ENCODE measurements at regions not wholly inside any gene's neighbourhood (a gene's known extent, or its start where the extent isn't known, plus 50 kb on each side); places are given as distances from the start of the nearest gene placed in this dataset.

- no peak for DNase-seq (ENCODE audit: low spot score)
Observed at GRCh38 chr3:184659797-184660301, 52.0 kb downstream of the MAGEF1 start.

GRCh38 chr3:184658223-184658928, 53.5 kb downstream of the MAGEF1 start:
- DNase-seq (ENCODE audit: low spot score) = no peak

GRCh38 chr3:184656829-184657681, 54.8 kb downstream of the MAGEF1 start:
- DNase-seq (ENCODE audit: low spot score) = no peak

- no peak for DNase-seq (ENCODE audit: low spot score)
Observed at GRCh38 chr3:184656458-184656828, 55.4 kb downstream of the MAGEF1 start.

- no peak for DNase-seq (ENCODE audit: low spot score)
Observed at GRCh38 chr3:184655597-184655996, 56.3 kb downstream of the MAGEF1 start.

GRCh38 chr3:184654375-184654774, 57.5 kb downstream of the MAGEF1 start:
- no peak for DNase-seq (ENCODE audit: low spot score)

GRCh38 chr3:184652465-184652864, 59.4 kb downstream of the MAGEF1 start:
- DNase-seq (ENCODE audit: low spot score) = no peak

GRCh38 chr3:184651904-184652303, 60.0 kb downstream of the MAGEF1 start:
- DNase-seq (ENCODE audit: low spot score) = no peak

- no peak for DNase-seq (ENCODE audit: low spot score)
Observed at GRCh38 chr3:184648636-184649035, 63.2 kb downstream of the MAGEF1 start.

GRCh38 chr3:184647405-184647936, 64.4 kb downstream of the MAGEF1 start:
- DNase-seq (ENCODE audit: low spot score) = no peak

- DNase-seq (ENCODE audit: low spot score) = no peak
Observed at GRCh38 chr3:184645336-184645735, 66.5 kb downstream of the MAGEF1 start.

GRCh38 chr3:184643442-184643841, 68.4 kb downstream of the MAGEF1 start:
- no peak for DNase-seq (ENCODE audit: low spot score)

- peak; percentile 51 for DNase-seq (ENCODE audit: low spot score)
Observed at GRCh38 chr3:184642631-184643285, 69.1 kb downstream of the MAGEF1 start.

- DNase-seq (ENCODE audit: low spot score) = no peak
Observed at GRCh38 chr3:184641430-184641829, 70.4 kb downstream of the MAGEF1 start.

GRCh38 chr3:184639351-184639750, 72.5 kb downstream of the MAGEF1 start:
- DNase-seq (ENCODE audit: low spot score) = no peak

- peak; percentile 32 for DNase-seq (ENCODE audit: low spot score)
Observed at GRCh38 chr3:184637705-184638104, 74.2 kb downstream of the MAGEF1 start.

GRCh38 chr3:184636741-184637316, 75.0 kb downstream of the MAGEF1 start:
- DNase-seq (ENCODE audit: low spot score) = no peak

GRCh38 chr3:184635774-184636173, 74.2 kb downstream of the EPHB3 start:
- no peak for DNase-seq (ENCODE audit: low spot score)

GRCh38 chr3:184635126-184635525, 73.5 kb downstream of the EPHB3 start:
- no peak for DNase-seq (ENCODE audit: low spot score)

- DNase-seq (ENCODE audit: low spot score) = no peak
Observed at GRCh38 chr3:184633237-184633579, 71.6 kb downstream of the EPHB3 start.

GRCh38 chr3:184632551-184633236, 71.1 kb downstream of the EPHB3 start:
- DNase-seq (ENCODE audit: low spot score) = no peak

Data from Ammon's horn (tissue), 1 donor.